ENCODE measurements at regions not wholly inside any gene's neighbourhood (a gene's known extent, or its start where the extent isn't known, plus 50 kb on each side); places are given as distances from the start of the nearest gene placed in this dataset.

DNA sequence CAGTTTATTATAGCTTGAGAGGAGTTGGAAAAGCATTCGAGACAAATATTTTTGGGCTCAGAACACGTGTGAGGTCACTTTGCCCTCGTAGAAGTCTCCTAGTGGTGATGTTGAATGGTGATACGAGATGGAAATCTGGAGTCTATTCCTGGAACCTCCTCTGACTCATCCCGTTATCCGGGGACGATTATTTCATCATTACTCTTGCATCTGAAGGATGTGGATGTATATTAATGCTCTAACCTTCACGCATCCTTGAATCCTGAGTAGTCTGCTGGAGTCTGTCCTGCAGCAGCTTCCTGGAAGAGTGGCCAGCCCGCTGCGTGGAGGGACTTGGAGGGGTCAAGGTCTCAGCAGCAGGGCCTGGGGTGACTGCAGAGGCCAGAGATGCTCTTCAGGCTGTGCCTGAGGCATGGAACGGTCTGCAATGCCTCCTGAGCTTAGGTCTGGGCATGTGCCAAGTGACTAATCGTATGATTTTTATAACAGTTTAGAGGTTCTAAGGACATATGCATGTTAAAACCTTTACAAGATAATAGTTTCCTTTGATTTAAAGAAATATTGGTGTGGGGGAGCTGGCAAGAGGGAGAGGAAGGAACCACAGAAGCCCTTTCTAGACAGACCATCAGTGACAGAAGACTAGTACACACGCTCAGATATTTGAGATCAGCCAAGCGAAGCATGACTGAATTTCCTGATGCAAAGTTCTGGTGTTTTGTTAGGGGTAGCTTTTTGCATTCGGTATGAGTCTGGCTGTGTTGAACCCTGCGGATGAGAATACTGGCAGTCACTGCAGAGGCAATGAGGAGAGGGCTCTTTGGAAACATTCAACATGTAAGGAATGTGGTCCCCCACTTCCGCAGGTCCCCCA, 400.2 kb downstream of the QKI start:
- TF ChIP-seq, protein P1, sequence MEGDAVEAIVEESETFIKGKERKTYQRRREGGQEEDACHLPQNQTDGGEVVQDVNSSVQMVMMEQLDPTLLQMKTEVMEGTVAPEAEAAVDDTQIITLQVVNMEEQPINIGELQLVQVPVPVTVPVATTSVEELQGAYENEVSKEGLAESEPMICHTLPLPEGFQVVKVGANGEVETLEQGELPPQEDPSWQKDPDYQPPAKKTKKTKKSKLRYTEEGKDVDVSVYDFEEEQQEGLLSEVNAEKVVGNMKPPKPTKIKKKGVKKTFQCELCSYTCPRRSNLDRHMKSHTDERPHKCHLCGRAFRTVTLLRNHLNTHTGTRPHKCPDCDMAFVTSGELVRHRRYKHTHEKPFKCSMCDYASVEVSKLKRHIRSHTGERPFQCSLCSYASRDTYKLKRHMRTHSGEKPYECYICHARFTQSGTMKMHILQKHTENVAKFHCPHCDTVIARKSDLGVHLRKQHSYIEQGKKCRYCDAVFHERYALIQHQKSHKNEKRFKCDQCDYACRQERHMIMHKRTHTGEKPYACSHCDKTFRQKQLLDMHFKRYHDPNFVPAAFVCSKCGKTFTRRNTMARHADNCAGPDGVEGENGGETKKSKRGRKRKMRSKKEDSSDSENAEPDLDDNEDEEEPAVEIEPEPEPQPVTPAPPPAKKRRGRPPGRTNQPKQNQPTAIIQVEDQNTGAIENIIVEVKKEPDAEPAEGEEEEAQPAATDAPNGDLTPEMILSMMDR (IDR thresholded peaks at IDR 0.05; ENCODE audit: low read length), result no peak
- no peak for TF ChIP-seq EZH2 (optimal IDR thresholded peaks at IDR 0.05; ENCODE audit: low read depth, low read length)
- TF ChIP-seq EZH2phosphoT487 (IDR thresholded peaks at IDR 0.05; ENCODE audit: low read length), result no peak

All from MM.1S (cell line).